OCI-LY7 (cell line): ENCODE measurements at regions not wholly inside any gene's neighbourhood (a gene's known extent, or its start where the extent isn't known, plus 50 kb on each side); places are given as distances from the start of the nearest gene placed in this dataset.

ENCODE experiments used
- BruUV-seq: library from RNA; stranded (reverse); fragments of 400-500 nt; replicated peaks from 2 replicates; lab custom pipeline; 2021; lab: Mats Ljungman, UMichigan
- CTCF ChIA-PET: fragments of 300-600 bp; sonication (Branson Sonifier 250); formaldehyde crosslinking; loops from one replicate; lab custom pipeline; 2022; ENCODE audit warnings: antibody characterized with exemption; ENCODE audit not compliant: unreplicated experiment; lab: Charles Lee
- POLR2A ChIA-PET: fragments of 300-600 bp; sonication (Branson Sonifier 250); formaldehyde crosslinking; loops from one replicate; lab custom pipeline; 2022; ENCODE audit warnings: antibody characterized with exemption; lab: Charles Lee
- DNase-seq: peaks from one replicate; pipeline ENCODE4 v3.0.0-alpha.2; 2015; ENCODE audit warnings: low spot score
- H2AFZ ChIP-seq: fragments of 200-600 bp; sonication (generic), shearing (Covaris generic); 2 replicates; pipeline ENCODE4 v1.6.1; 2014; ENCODE audit warnings: mild to moderate bottlenecking, antibody characterized with exemption, low read length, moderate library complexity
- H3K27ac ChIP-seq: fragments of 200-600 bp; sonication (generic); 2 replicates; pipeline ENCODE4 v1.5.1; 2014; ENCODE audit warnings: mixed run types, low read depth, mild to moderate bottlenecking, moderate library complexity, low read length, inconsistent platforms; ENCODE audit not compliant: poor library complexity, severe bottlenecking
- H3K36me3 ChIP-seq: fragments of 200-600 bp; sonication (generic); 2 replicates; pipeline ENCODE4 v1.6.1; 2014; ENCODE audit warnings: mild to moderate bottlenecking, antibody characterized with exemption, low read length, moderate library complexity, mixed read lengths; ENCODE audit not compliant: insufficient read depth
- H3K4me1 ChIP-seq: fragments of 200-600 bp; sonication (generic); 2 replicates; pipeline ENCODE4 v1.5.1; 2014; ENCODE audit warnings: mild to moderate bottlenecking, low read length; ENCODE audit not compliant: insufficient read depth, poor library complexity, severe bottlenecking
- H3K4me2 ChIP-seq: fragments of 200-600 bp; sonication (generic); 2 replicates; pipeline ENCODE4 v1.6.1; 2014; ENCODE audit warnings: mild to moderate bottlenecking, low read length
- H3K4me3 ChIP-seq: fragments of 200-600 bp; sonication (generic); 2 replicates; pipeline ENCODE4 v1.5.1; 2014; ENCODE audit warnings: mild to moderate bottlenecking, low read depth, low read length; ENCODE audit not compliant: poor library complexity, severe bottlenecking
- H3K79me2 ChIP-seq: fragments of 200-600 bp; sonication (generic); 2 replicates; pipeline ENCODE4 v1.6.1; 2016; ENCODE audit warnings: low read depth, mild to moderate bottlenecking, low read length, moderate library complexity, mixed read lengths; ENCODE audit not compliant: insufficient read depth
- H3K9me2 ChIP-seq: fragments of 200-600 bp; sonication (generic); 2 replicates; pipeline ENCODE4 v1.6.1; 2016; ENCODE audit warnings: mild to moderate bottlenecking, low read length, mixed read lengths; ENCODE audit not compliant: insufficient read depth
- H3K9me3 ChIP-seq: fragments of 200-600 bp; sonication (generic); 2 replicates; pipeline ENCODE4 v1.6.1; 2014; ENCODE audit warnings: mild to moderate bottlenecking, mixed run types, low read length, mixed read lengths
- H4K20me1 ChIP-seq: fragments of 200-600 bp; sonication (generic); 2 replicates; pipeline ENCODE4 v1.6.1; 2014; ENCODE audit warnings: mild to moderate bottlenecking, antibody characterized with exemption, low read length, moderate library complexity, mixed read lengths; ENCODE audit not compliant: insufficient read depth
- EZH2phosphoT487 ChIP-seq: fragments of 200-600 bp; sonication (generic); IDR thresholded peaks from 2 replicates; pipeline ENCODE4 v1.6.1; 2018; ENCODE audit warnings: low read depth, borderline replicate concordance, mild to moderate bottlenecking, mixed run types, antibody characterized with exemption, low read length, moderate library complexity, mixed read lengths
- intact Hi-C: fragments of 100-400 bp; cut with micrococcal nuclease; formaldehyde crosslinking; loops from one replicate; pipeline ENCODE4 v1.10.0; 2022; ENCODE audit not compliant: unreplicated experiment
- TF ChIP-seq, protein P1 (sequence below): fragments of 200-600 bp; sonication (generic); conservative IDR thresholded peaks from 2 replicates; pipeline ENCODE4 v1.5.1; 2014; ENCODE audit warnings: mild to moderate bottlenecking, antibody characterized with exemption, low read length, moderate library complexity, mixed read lengths

DNA sequence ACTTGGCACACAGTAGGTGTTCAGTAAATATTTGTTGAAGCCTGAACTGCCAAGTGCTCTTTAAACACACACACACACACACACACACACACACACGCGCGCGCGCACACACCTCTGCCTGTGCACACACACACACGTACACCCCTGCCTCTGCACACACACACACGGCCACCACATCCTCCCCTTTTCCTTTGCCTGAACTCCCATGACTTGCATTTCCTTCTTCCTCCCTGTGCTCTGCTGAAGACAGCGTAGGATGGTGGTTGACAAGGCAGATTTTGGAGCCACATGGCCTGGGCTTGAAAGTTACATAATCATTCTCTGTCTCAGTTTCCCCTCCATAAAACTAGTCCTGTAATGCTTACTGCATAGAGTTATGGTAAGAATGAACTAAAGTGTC lies 712.3 kb downstream of the PTPRU start:
- DNase-seq, result no peak
- POLR2A ChIA-PET, result no interaction called here
- BruUV-seq, result no TSS peak
- H3K4me3 ChIP-seq, result no peak overlapping the region
- H3K9me3 ChIP-seq, result no peaks in the 10 kb centered on the region
- H3K9me2 ChIP-seq, result no peaks in the 10 kb centered on the region
- intact Hi-C loops, result no loop called here
- no peak overlapping the region for H3K27ac ChIP-seq
- H4K20me1 ChIP-seq, result no peaks in the 10 kb centered on the region
- no peak overlapping the region for H3K4me2 ChIP-seq
- H2AFZ ChIP-seq, result no peak overlapping the region
- TF ChIP-seq, protein P1, sequence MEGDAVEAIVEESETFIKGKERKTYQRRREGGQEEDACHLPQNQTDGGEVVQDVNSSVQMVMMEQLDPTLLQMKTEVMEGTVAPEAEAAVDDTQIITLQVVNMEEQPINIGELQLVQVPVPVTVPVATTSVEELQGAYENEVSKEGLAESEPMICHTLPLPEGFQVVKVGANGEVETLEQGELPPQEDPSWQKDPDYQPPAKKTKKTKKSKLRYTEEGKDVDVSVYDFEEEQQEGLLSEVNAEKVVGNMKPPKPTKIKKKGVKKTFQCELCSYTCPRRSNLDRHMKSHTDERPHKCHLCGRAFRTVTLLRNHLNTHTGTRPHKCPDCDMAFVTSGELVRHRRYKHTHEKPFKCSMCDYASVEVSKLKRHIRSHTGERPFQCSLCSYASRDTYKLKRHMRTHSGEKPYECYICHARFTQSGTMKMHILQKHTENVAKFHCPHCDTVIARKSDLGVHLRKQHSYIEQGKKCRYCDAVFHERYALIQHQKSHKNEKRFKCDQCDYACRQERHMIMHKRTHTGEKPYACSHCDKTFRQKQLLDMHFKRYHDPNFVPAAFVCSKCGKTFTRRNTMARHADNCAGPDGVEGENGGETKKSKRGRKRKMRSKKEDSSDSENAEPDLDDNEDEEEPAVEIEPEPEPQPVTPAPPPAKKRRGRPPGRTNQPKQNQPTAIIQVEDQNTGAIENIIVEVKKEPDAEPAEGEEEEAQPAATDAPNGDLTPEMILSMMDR, result no peak
- TF ChIP-seq EZH2phosphoT487, result no peak
- no peaks in the 10 kb centered on the region for H3K4me1 ChIP-seq
- H3K79me2 ChIP-seq, result no peaks in the 10 kb centered on the region
- CTCF ChIA-PET, result no interaction called here
- no peaks in the 10 kb centered on the region for H3K36me3 ChIP-seq

GRCh38 chr1:29946057-29946456 lies 709.7 kb downstream of the PTPRU start:
- no peaks in the 10 kb centered on the region for H4K20me1 ChIP-seq
- no peaks in the 10 kb centered on the region for H3K4me1 ChIP-seq
- no peak overlapping the region for H3K27ac ChIP-seq
- H3K9me2 ChIP-seq, result no peaks in the 10 kb centered on the region
- POLR2A ChIA-PET, result no interaction called here
- no peaks in the 10 kb centered on the region for H3K36me3 ChIP-seq
- no peak overlapping the region for H3K4me3 ChIP-seq
- H2AFZ ChIP-seq, result no peak overlapping the region
- no peak for TF ChIP-seq EZH2phosphoT487
- TF ChIP-seq, protein P1, result no peak
- CTCF ChIA-PET, result no interaction called here
- no peaks in the 10 kb centered on the region for H3K79me2 ChIP-seq
- DNase-seq, result no peak
- no peaks in the 10 kb centered on the region for H3K9me3 ChIP-seq
- intact Hi-C loops, result no loop called here
- no peak overlapping the region for H3K4me2 ChIP-seq
- BruUV-seq, result no TSS peak

DNA sequence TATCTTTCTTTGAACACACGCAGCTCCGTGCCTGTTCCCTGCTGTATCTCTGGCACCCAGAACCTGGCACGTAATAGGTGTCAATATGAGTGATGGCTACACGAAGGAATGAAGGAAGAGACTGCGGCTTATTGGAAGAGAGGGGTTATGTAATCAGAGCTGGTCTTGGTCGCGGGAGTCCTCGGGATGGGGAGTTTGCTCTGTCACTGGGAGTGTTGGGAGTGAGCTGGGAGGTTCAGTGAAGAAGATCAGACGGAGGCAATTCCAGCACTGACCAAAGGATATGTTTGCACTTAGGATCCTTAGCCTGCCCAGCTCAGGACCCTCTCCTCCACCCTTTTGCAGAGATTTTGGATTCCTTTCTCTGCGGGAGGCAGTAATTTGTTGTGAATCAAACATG lies 709.1 kb downstream of the PTPRU start:
- Histone ChIP-seq H3K4me2 (no peak overlapping the region), H3K36me3 (no peaks in the 10 kb centered on the region), H2AFZ (no peak overlapping the region), H3K4me1 (no peaks in the 10 kb centered on the region), H3K9me3 (no peaks in the 10 kb centered on the region), H3K79me2 (no peaks in the 10 kb centered on the region), H3K4me3 (no peak overlapping the region), H3K9me2 (no peaks in the 10 kb centered on the region), H3K27ac (no peak overlapping the region), H4K20me1 (no peaks in the 10 kb centered on the region)
- POLR2A ChIA-PET, result no interaction called here
- TF ChIP-seq EZH2phosphoT487, result no peak
- TF ChIP-seq, protein P1, result no peak
- CTCF ChIA-PET, result no interaction called here
- BruUV-seq, result no TSS peak
- DNase-seq, result no peak
- intact Hi-C loops, result no loop called here
